ACC112 (cell line): ENCODE measurements at regions not wholly inside any gene's neighbourhood (a gene's known extent, or its start where the extent isn't known, plus 50 kb on each side); places are given as distances from the start of the nearest gene placed in this dataset.
"Not testable (repeated sequence)": the region's sequence is repeated elsewhere in the genome, so short reads cannot be mapped to it uniquely, and the experiment has no call there.

Experiments
- H2AFZ ChIP-seq: fragments of 200-600 bp; sonication (generic); one replicate; pipeline ENCODE4 v1.6.0; 2017; ENCODE audit warnings: antibody characterized with exemption, low read length; ENCODE audit not compliant: unreplicated experiment
- H3K27ac ChIP-seq: fragments of 200-600 bp; sonication (generic); 2 replicates; pipeline ENCODE4 v1.5.1; 2014; ENCODE audit warnings: low read depth, mild to moderate bottlenecking, antibody characterized with exemption, low read length, moderate library complexity
- H3K27me3 ChIP-seq: fragments of 200-600 bp; sonication (generic); 2 replicates; pipeline ENCODE4 v1.6.1; 2014; ENCODE audit warnings: mild to moderate bottlenecking, antibody characterized with exemption, low read length, moderate library complexity, mixed read lengths; ENCODE audit not compliant: insufficient read depth
- H3K36me3 ChIP-seq: fragments of 200-600 bp; sonication (generic); 2 replicates; pipeline ENCODE4 v1.6.1; 2016; ENCODE audit warnings: mild to moderate bottlenecking, antibody characterized with exemption, low read length, moderate library complexity, mixed read lengths; ENCODE audit not compliant: insufficient read depth
- H3K4me1 ChIP-seq: fragments of 200-600 bp; sonication (generic); one replicate; pipeline ENCODE4 v1.6.1; 2016; ENCODE audit warnings: low read length, mixed read lengths; ENCODE audit not compliant: insufficient read depth, unreplicated experiment, control insufficient read depth
- H3K4me3 ChIP-seq: fragments of 200-600 bp; sonication (generic); 2 replicates; pipeline ENCODE4 v1.5.1; 2014; ENCODE audit warnings: mild to moderate bottlenecking, low read depth, low read length
- H3K79me2 ChIP-seq: fragments of 200-600 bp; sonication (generic); one replicate; pipeline ENCODE4 v1.6.0; 2016; ENCODE audit warnings: low read length; ENCODE audit not compliant: control insufficient read depth, unreplicated experiment, insufficient read depth

DNA sequence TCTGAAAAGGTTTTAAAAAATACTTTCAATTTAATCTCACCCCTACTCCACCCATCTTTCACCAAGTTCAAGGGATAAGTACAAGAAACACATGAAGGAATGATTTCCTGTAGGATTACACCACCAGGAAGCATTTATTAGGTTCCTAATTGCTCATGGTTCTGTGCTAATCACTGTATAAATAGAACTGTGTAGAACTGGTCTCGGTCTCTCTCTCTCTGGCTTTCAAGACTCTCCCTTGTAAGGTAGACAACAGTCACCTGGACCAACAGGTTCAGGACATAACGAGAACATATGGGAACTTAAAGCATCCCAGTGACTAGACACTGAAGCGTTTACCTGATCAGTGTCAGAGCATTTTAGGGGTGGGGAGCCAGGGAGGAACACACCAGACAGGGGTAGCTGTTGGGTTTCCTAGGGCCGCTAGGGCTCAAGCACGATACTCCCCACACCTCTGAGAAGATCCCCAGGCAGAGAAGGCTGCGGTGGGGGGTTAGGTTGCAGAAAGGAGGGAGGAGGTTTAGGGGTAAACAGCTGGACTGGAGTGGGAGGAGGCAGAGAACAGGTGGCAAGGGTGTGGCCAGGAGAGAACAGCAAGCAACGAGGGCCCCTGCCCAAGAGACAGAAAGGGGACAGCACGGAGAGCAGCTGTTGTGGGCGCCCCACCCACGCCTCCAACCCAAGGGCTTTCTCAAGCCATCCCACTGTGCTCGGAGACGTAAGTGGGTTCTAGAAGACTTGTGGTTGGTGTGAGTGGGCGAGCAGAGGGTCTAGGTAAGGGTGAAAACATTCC is 52.5 kb upstream of the USP6NL start:
- no peak overlapping the region for H3K4me3 ChIP-seq
- H3K27ac ChIP-seq = no peak overlapping the region
- peaks cover under 1% of the 10 kb centered on the region for H3K4me1 ChIP-seq
- H3K36me3 ChIP-seq = no peaks in the 10 kb centered on the region
- no peak overlapping the region for H2AFZ ChIP-seq
- peaks cover 11% of the 10 kb centered on the region; the same call in 1 of the 2 replicates for H3K27me3 ChIP-seq
- H3K79me2 ChIP-seq = no peaks in the 10 kb centered on the region

DNA sequence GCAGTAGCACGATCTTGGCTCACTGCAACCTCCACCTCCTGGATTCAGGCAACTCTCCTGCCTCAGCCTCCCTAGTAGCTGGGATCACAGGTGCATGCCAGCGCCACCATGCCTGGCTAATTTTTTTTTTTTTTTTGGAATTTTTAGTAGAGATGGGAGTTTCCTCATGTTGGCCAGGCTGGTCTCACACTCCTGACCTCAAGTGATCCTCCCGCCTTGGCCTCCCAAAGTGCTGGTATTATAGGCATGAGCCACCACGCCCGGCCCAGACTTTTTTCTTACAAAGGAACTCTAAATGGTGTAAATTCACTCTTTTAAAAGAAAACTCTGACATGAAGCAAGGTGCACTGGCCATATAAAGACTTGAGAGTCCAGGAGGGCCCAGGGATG is 51.7 kb upstream of the USP6NL start:
- not testable (repeated sequence) for H3K4me3 ChIP-seq, H3K4me1 ChIP-seq, H3K36me3 ChIP-seq, H2AFZ ChIP-seq, H3K79me2 ChIP-seq, H3K27ac ChIP-seq
- H3K27me3 ChIP-seq = peaks cover 11% of the 10 kb centered on the region; the same call in 1 of the 2 replicates

DNA sequence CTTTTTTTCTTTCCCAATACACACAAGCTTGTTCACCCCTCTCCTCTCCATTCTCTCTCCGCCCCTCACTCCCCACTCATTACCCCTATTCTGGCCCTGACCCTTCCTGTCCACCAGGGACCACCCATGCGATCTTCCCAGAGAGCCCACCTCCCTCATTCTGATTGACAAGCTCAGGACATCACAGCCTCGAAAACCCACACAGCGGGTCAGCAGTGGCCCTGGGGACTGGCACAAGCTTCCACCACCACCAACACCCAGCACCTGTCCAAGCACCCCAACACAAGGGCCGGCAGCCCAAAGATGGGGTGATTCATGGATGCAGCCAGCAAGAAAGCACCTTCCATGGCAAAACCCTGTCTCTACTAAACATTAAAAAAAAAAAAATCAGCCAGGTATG is 50.0 kb upstream of the USP6NL start:
- Histone ChIP-seq H3K4me1 (no peaks in the 10 kb centered on the region), H3K79me2 (no peaks in the 10 kb centered on the region), H2AFZ (no peak overlapping the region), H3K27me3 (peaks cover 6% of the 10 kb centered on the region; the same call in 1 of the 2 replicates), H3K36me3 (no peaks in the 10 kb centered on the region), H3K4me3 (no peak overlapping the region), H3K27ac (no peak overlapping the region)
